HG03139 (cell line): ENCODE measurements at regions not wholly inside any gene's neighbourhood (a gene's known extent, or its start where the extent isn't known, plus 50 kb on each side); places are given as distances from the start of the nearest gene placed in this dataset.

ENCODE experiments used
- ATAC-seq: cut with Tn5 transposase; IDR thresholded peaks from one replicate; pipeline ENCODE4 v1.9.1; 2021; ENCODE audit not compliant: unreplicated experiment

- ATAC-seq: peak; percentile 43
Measured at GRCh38 chr12:105783983-105784947, 354.5 kb downstream of the NUAK1 start.

- ATAC-seq: no peak
Measured at GRCh38 chr12:105793421-105793820, 345.3 kb downstream of the NUAK1 start.

- ATAC-seq: no peak
Measured at GRCh38 chr12:105798256-105798845, 340.4 kb downstream of the NUAK1 start.

GRCh38 chr12:105799103-105799502 is 339.7 kb downstream of the NUAK1 start:
- ATAC-seq: no peak

GRCh38 chr12:105801351-105801750 is 337.4 kb downstream of the NUAK1 start:
- no peak for ATAC-seq

GRCh38 chr12:105803292-105803691 is 335.5 kb downstream of the NUAK1 start:
- ATAC-seq: no peak

DNA sequence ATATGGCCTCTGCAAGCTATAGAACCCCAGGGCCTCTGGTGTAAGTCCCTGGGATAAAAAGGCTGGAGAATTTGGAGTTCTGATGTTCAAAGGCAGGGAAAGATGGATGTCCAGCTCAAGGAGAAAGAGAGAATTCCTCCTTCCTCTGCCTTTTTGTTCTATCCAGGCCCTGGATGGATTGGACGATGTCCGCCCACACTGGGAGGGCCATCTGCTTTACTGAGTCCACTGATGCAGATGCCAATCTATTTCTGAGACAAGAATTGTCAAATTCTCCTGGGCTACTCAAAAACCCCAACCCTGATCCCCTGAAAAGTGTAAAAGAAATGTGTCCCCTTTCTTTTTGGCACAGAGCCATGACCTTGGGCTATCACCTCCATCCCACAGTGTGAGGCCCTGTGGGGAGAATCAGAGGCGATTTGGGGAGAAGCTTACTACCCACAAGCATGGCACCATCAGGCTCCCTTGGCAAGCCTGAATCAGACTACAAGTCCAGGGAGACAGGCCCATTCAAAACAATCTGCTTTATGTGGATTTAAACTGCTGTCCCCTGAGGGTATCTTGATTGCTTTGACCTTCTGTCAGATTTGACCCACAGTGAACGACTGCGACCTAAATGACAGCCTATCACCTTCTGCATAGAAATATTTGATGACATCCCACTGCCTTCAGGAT is 334.0 kb downstream of the NUAK1 start:
- ATAC-seq: no peak

DNA sequence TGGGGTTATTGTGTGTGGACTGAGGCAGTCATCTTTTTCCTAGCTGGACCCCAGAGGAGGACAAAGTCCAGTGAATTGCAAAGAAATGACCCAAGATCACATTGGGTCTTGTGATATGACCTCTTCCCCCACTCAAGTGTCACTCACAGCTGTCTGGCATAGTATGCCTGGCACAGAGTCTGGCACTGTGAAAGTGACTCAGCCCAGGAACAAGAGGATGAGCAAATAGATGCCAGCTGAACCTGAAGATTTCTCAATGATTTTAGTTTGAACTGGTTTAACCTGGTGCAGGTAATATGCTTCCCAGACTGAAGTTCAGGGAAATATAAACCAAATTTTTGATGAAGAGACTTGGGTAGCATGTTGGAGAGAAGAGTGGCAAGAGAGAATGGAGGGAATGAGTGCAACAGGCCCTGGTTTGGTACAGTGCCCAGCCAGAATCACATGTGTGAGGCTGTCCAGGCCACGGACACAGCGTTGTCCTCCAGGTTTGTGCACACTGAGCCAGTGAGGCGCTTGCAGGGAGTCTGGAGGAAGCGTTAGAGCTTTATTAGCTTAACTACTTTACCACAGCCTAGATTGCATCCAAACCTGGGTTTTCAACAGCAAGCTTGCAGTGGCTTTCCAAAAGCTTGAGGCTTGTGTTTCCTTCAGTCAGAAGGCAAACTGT is 332.9 kb downstream of the NUAK1 start:
- no peak for ATAC-seq

DNA sequence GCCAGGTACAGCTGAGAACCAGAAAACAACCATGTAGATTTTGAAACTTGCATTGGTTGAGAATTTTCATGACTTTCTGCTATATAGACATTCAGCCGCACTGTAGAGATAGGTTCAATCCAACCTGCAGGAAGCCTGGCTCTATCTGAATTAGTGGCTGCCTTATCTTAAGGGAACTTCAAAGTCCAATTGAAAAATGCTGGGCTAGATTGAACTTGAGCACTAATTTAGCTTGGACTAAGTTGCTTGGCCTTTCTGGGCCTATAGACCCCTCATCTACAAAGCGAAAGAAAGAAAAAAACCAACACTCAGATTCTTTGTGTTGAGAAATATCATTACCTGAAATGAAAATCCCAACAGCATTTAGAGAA is 332.4 kb downstream of the NUAK1 start:
- no peak for ATAC-seq

- no peak for ATAC-seq
Measured at GRCh38 chr12:105812366-105812765, 326.4 kb downstream of the NUAK1 start.

GRCh38 chr12:105813201-105813600 is 325.6 kb downstream of the NUAK1 start:
- ATAC-seq: no peak

DNA sequence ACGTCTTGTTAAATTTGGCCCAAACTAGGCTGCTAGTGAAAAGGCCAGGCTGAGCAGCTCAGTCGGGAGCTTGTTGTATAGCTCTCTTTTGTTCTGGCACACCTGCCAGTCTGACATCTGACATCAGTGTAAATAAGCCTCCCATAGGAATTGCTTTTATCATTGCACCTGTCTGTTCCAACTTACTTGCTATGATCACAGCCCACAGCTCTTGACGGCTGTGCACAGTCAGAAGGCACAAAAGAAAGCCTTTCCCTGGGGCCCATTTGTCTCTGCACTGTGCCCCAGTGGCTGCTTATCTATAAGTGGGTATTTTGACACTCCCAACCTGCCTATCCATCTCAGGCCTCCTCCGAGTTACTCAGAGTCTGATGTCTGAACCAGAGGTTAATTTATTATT is 324.5 kb downstream of the NUAK1 start:
- ATAC-seq: no peak

GRCh38 chr12:105819549-105819948 is 319.2 kb downstream of the NUAK1 start:
- ATAC-seq: no peak

GRCh38 chr12:105820429-105821125 is 318.2 kb downstream of the NUAK1 start:
- no peak for ATAC-seq

- ATAC-seq: no peak
Measured at GRCh38 chr12:105822131-105823105, 316.3 kb downstream of the NUAK1 start.

DNA sequence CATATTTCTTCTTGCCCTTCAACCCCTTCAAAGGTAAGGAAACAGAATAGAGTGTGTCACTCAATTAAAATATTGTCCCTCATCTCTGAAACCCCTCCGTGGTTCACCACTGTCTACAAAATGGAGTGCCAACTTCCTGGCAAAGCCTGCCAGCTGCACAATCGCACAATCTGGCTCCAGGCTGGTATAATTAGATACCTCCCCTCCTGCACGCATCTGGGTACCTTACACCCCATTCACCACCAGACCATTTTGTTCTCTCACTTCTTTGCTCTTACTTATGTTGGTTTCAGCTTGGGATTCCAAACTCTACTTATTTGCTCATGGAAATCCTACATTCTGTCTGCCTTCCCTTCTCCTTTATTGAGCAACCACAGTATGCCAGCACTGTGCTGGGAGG is 314.9 kb downstream of the NUAK1 start:
- no peak for ATAC-seq

- no peak for ATAC-seq
Measured at GRCh38 chr12:105825141-105825540, 313.6 kb downstream of the NUAK1 start.

- no peak for ATAC-seq
Measured at GRCh38 chr12:105831372-105831771, 307.4 kb downstream of the NUAK1 start.

DNA sequence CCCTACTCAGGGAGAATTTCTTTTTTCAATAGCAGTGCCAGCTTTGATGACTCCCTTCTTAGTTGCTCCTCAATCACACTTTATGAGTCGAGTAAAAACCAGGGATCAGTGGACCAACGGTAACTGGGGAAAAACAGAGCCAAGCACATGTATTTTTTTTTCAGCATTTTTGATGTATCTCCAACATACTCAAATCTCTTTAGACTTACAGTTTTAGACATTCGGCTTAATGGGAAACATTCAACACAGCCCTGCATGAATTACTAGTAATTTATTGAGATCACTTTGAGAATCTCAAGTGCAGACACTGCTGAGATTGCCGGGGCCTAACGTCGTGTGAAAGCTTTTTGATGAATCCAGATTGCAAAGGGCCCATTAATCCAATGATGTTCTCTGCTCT is 306.7 kb downstream of the NUAK1 start:
- no peak for ATAC-seq

DNA sequence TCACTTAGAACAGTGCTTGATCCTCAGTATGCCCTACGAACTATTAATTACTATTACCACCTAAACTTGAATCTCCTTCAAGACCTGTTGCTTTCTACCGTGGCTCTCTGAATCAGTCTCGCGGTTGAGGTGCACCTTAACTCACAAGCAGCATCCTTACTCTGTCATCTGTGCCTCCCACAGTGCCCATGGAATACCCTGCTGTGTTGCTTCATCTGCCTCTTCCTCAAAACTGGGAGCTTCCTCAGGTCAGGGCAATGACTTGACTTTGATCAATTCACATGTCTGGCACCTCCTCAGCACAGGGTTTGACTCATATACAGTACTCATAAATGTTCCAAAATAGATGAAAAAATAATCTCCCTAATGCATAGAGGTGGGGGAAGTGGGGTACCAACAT is 305.9 kb downstream of the NUAK1 start:
- ATAC-seq: no peak
